HG02884 (cell line): ENCODE measurements at regions not wholly inside any gene's neighbourhood (a gene's known extent, or its start where the extent isn't known, plus 50 kb on each side); places are given as distances from the start of the nearest gene placed in this dataset.

Experiments
- ATAC-seq: cut with Tn5 transposase; IDR thresholded peaks from one replicate; pipeline ENCODE4 v1.9.1; 2021; ENCODE audit warnings: mild to moderate bottlenecking, moderate library complexity; ENCODE audit not compliant: unreplicated experiment

GRCh38 chr1:172753964-172754363 is 95.1 kb downstream of the FASLG start:
- ATAC-seq: no peak

GRCh38 chr1:172754609-172755008 is 95.7 kb downstream of the FASLG start:
- ATAC-seq: no peak

- ATAC-seq: no peak
Measured at GRCh38 chr1:172755099-172755498, 96.2 kb downstream of the FASLG start.

- ATAC-seq: no peak
Measured at GRCh38 chr1:172756024-172756423, 97.1 kb downstream of the FASLG start.

GRCh38 chr1:172758259-172758658 is 99.4 kb downstream of the FASLG start:
- no peak for ATAC-seq

- ATAC-seq: no peak
Measured at GRCh38 chr1:172760121-172760520, 101.2 kb downstream of the FASLG start.

- no peak for ATAC-seq
Measured at GRCh38 chr1:172761581-172762486, 102.9 kb downstream of the FASLG start.

- ATAC-seq: no peak
Measured at GRCh38 chr1:172763057-172763456, 104.2 kb downstream of the FASLG start.

GRCh38 chr1:172764378-172764777 is 105.5 kb downstream of the FASLG start:
- no peak for ATAC-seq

GRCh38 chr1:172766462-172766861 is 107.6 kb downstream of the FASLG start:
- no peak for ATAC-seq

- ATAC-seq: no peak
Measured at GRCh38 chr1:172770071-172770470, 111.2 kb downstream of the FASLG start.

GRCh38 chr1:172774561-172774960 is 115.7 kb downstream of the FASLG start:
- ATAC-seq: no peak

- no peak for ATAC-seq
Measured at GRCh38 chr1:172775606-172776005, 116.7 kb downstream of the FASLG start.

- ATAC-seq: no peak
Measured at GRCh38 chr1:172776071-172776470, 117.2 kb downstream of the FASLG start.

GRCh38 chr1:172777767-172778166 is 118.9 kb downstream of the FASLG start:
- ATAC-seq: no peak

GRCh38 chr1:172778456-172779455 is 119.9 kb downstream of the FASLG start:
- peak; percentile 68 for ATAC-seq

- no peak for ATAC-seq
Measured at GRCh38 chr1:172779491-172779890, 120.6 kb downstream of the FASLG start.

GRCh38 chr1:172781513-172782140 is 122.7 kb downstream of the FASLG start:
- no peak for ATAC-seq

- ATAC-seq: no peak
Measured at GRCh38 chr1:172789840-172790239, 130.9 kb downstream of the FASLG start.

- ATAC-seq: no peak
Measured at GRCh38 chr1:172790245-172790644, 131.3 kb downstream of the FASLG start.

GRCh38 chr1:172793823-172794222 is 134.9 kb downstream of the FASLG start:
- ATAC-seq: no peak
